Activated T-helper 17 cell treated with anti-CD3 and anti-CD28 coated beads, Interleukin-2, amount 50 U/mL, for 72 hours (primary cell): ENCODE measurements at regions not wholly inside any gene's neighbourhood (a gene's known extent, or its start where the extent isn't known, plus 50 kb on each side); places are given as distances from the start of the nearest gene placed in this dataset.
A peak's percentile ranks its signal among the peaks of the same experiment; 100 is the strongest.

Experiments
- ATAC-seq: fragments of 150-1000 bp; cut with Tn5 transposase; replicated peaks from 2 replicates; pipeline ENCODE4 v1.10.0; 2021; ENCODE audit warnings: mild to moderate bottlenecking, moderate library complexity
- H3K27ac Mint-ChIP-seq: one replicate; pipeline ENCODE4 v1.8.0; 2022; ENCODE audit warnings: mixed read lengths
- H3K27me3 Mint-ChIP-seq: one replicate; pipeline ENCODE4 v1.8.0; 2022; ENCODE audit warnings: mixed read lengths
- H3K36me3 Mint-ChIP-seq: one replicate; pipeline ENCODE4 v1.8.0; 2022; ENCODE audit warnings: low read depth, mild to moderate bottlenecking, mixed read lengths
- H3K4me1 Mint-ChIP-seq: one replicate; pipeline ENCODE4 v1.8.0; 2022; ENCODE audit warnings: mixed read lengths
- H3K4me3 Mint-ChIP-seq: one replicate; pipeline ENCODE4 v1.8.0; 2022; ENCODE audit warnings: mild to moderate bottlenecking, mixed read lengths
- H3K9me3 Mint-ChIP-seq: one replicate; pipeline ENCODE4 v1.8.0; 2022; ENCODE audit warnings: mixed read lengths

DNA sequence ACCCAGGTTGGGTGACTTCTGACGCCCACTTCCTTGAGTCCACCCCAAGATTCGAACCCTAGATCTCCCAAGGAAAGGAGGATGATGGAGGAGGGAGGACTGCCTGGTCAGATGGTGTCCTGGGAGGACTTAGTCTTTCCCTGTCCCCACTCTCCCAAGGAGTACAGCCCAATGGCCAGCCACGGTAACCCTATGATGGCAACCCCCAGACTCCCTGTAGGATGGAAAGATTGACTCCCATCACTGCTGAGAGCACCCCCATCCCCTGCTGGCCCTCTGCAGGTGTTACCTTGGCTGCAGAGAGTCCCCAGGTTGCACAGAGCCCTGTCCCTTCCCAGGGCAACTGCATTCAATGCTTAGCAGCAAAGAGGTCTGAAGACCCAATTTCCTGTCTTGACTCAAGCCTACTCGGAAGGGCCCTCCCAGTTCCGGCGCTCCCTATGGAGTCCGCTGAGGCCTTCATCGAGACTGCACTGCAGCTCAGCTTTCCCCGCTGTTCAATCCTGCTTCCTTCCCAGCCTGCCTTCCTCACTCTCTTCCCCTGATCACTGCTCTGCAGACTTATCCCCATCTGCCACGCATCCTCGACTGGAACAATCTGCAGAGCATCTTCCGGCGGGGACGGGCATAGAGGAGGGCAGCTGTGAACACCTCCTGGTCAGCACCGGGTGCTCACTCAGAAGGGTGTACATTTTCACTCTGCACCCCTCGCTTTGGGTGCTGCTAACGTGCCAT, 50.8 kb upstream of the OCM2 start:
- Mint-ChIP-seq H3K4me1 (no peaks in the 10 kb centered on the region), H3K27me3 (peaks cover 25% of the 10 kb centered on the region), H3K4me3 (no peak overlapping the region), H3K9me3 (no peaks in the 10 kb centered on the region), H3K36me3 (no peaks in the 10 kb centered on the region), H3K27ac (no peak overlapping the region)
- ATAC-seq = no peak

DNA sequence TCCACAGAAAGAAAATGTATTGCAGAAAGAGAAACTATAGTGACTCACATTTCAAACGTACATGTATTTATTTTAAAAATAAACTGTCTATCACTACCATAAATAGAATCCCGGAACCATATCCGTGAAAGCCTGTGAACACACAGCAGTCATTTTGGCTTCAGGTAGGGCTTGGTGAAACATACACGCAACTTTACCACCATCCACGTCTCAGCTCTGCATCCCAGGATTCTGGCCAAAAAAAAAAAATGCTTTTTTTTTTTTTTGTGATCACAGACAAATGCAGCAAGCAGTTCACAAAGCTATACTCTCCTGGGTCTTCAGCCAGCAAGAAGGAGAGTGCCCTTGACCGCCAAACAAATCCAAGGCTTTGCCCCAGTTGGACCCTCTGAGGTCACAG, 56.8 kb upstream of the OCM2 start:
- Mint-ChIP-seq H3K36me3 (no peaks in the 10 kb centered on the region), H3K9me3 (no peaks in the 10 kb centered on the region), H3K27ac (no peak overlapping the region), H3K4me3 (no peak overlapping the region), H3K27me3 (peaks cover 7% of the 10 kb centered on the region), H3K4me1 (no peaks in the 10 kb centered on the region)
- ATAC-seq = no peak

DNA sequence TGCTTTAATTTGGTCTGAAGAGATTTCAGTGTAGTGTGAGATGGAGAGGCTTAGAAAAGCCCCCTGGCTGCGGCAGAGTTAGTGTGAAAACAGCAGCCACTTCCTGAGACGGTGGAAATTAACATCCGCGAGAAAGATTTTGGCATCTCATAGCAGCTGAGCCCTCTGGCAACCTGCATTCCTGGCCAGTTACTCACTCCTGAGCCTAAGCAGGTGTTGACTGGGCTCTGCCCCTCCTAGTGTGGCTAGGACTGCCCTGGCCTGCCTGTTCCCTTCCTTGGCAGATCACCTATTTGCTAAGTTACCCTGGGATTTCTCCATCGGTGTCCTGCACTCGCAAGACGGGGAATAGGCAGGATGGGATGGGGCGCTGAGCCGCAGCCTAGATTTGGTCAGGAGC, 57.6 kb upstream of the LMTK2 start:
- Mint-ChIP-seq H3K27ac (no peak overlapping the region), H3K36me3 (no peaks in the 10 kb centered on the region), H3K9me3 (no peaks in the 10 kb centered on the region), H3K4me1 (no peaks in the 10 kb centered on the region), H3K27me3 (peaks cover 4% of the 10 kb centered on the region), H3K4me3 (no peak overlapping the region)
- ATAC-seq = no peak

DNA sequence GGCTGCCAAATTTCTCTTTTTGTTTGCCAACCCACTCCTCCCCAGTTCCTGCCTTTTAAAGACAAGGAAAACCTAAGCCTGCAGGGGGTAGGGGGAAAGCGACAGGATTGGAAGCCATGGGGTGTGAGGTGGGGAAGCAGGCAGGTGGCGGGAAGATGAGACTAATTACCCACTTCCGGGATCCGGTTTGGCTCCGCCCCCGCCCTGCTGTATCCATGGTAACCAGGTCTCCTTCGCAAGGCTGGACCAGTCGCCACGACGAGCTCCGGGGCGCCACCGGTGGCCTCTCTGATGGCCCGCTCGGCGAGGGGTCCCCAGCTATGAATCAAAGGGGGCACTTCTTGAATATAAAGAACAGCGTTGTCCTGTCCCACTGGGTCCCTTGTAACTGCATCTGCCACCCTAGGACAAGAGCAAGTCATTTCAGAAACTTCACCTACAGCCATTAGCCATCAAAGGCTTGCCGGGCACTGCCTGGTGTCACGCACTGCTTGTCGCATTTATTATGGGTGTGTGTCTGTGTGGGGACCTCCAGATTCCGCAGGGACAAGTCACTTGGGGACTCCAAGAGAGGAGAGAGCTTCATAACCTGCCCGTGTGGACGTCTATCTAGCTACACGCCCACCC, 55.4 kb upstream of the LMTK2 start:
- peak overlapping the region; percentile 9 for H3K27ac Mint-ChIP-seq
- peak overlapping the region; percentile 46 for H3K4me3 Mint-ChIP-seq
- H3K27me3 Mint-ChIP-seq = no peaks in the 10 kb centered on the region
- no peaks in the 10 kb centered on the region for H3K9me3 Mint-ChIP-seq
- no peaks in the 10 kb centered on the region for H3K36me3 Mint-ChIP-seq
- ATAC-seq = peak; percentile 85
- H3K4me1 Mint-ChIP-seq = no peaks in the 10 kb centered on the region

DNA sequence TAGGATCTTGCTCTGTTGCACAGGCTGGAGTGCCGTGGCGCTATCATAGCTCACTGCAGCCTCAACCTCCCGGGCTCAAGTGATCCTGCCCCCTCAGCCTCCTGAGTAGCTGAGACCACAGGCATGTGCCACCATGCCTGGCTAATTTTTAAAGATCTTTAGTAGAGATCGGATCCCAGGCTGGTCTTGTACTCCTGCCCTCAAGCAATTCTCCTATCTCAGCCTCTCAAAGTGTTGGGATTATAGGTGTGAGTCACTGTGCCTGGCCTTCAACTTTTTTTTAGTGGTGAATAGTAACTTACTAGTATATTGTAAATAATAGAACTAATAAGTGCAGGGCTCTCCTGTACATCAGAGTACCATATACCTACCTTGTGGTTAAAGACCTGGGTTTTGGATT, 52.1 kb upstream of the LMTK2 start:
- H3K27ac Mint-ChIP-seq = no peak overlapping the region
- no peak overlapping the region for H3K4me3 Mint-ChIP-seq
- H3K9me3 Mint-ChIP-seq = no peaks in the 10 kb centered on the region
- H3K27me3 Mint-ChIP-seq = peaks cover 5% of the 10 kb centered on the region
- H3K36me3 Mint-ChIP-seq = no peaks in the 10 kb centered on the region
- no peak for ATAC-seq
- H3K4me1 Mint-ChIP-seq = no peaks in the 10 kb centered on the region

DNA sequence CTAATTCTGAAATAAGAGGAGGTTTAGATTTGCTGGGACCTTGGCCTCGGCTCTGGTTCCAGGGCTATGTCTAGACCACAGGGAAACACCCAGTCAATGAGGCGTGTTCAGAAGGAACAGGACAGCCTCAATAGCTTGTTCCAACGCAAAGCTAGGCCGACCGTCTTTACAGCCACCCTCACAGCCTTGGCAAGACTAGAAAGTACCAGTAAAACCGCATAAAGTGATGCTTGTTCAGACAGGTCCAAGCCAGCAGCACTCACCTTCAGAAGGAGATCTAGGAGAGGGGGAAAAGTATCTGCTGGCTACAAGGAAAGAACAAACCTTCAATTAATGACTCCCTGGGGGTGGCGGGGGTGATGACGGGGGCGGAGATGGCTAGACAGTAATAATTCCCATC, 50.1 kb upstream of the LMTK2 start:
- H3K27ac Mint-ChIP-seq = no peak overlapping the region
- no peaks in the 10 kb centered on the region for H3K36me3 Mint-ChIP-seq
- no peak for ATAC-seq
- H3K4me3 Mint-ChIP-seq = no peak overlapping the region
- H3K9me3 Mint-ChIP-seq = no peaks in the 10 kb centered on the region
- no peaks in the 10 kb centered on the region for H3K4me1 Mint-ChIP-seq
- peaks cover 5% of the 10 kb centered on the region for H3K27me3 Mint-ChIP-seq
